ENCODE measurements at regions not wholly inside any gene's neighbourhood (a gene's known extent, or its start where the extent isn't known, plus 50 kb on each side); places are given as distances from the start of the nearest gene placed in this dataset.

GRCh38 chr20:40956542-40957264 lies 71.9 kb upstream of the TOP1 start:
- 95 to 96% methylated on average over 14 to 15 of the region's 15 CpGs for WGBS, 2 experiments (ENCODE audit: insufficient coverage in 1 of 2, insufficient read length in 1 of 2)
- Mint-ChIP-seq H3K36me3 (ENCODE audit: low read depth) (no peaks in the 10 kb centered on the region), H3K9me3 (peaks cover 9% of the 10 kb centered on the region), H3K27me3 (ENCODE audit: insufficient read depth) (peaks cover 13% of the 10 kb centered on the region), H3K4me3 (no peak overlapping the region), H3K4me1 (peaks cover 13% of the 10 kb centered on the region), H3K27ac (no peak overlapping the region)
- peaks cover 9% of the 10 kb centered on the region for H3K4me1 ChIP-seq (ENCODE audit: control insufficient read depth, insufficient read depth, low read length)
- no peaks in the 10 kb centered on the region for H3K36me3 ChIP-seq (ENCODE audit: control insufficient read depth, insufficient read depth, low read length)
- H3K27me3 ChIP-seq (ENCODE audit: control insufficient read depth, insufficient read depth, low read length, poor library complexity, severe bottlenecking) = no peaks in the 10 kb centered on the region
- no peak overlapping the region for H3K4me3 ChIP-seq (ENCODE audit: low read length)
- no peak overlapping the region for H3K9ac ChIP-seq (ENCODE audit: extremely low read depth, low read length, poor library complexity, severe bottlenecking)
- no peak for DNase-seq
- no peak overlapping the region for H3K27ac ChIP-seq (ENCODE audit: low read depth, low read length)
- H3K9me3 ChIP-seq (ENCODE audit: control insufficient read depth, low read length) = peaks cover 6% of the 10 kb centered on the region
- TF ChIP-seq CTCF (conservative IDR thresholded peaks at IDR 0.05) = no peak

GRCh38 chr20:40957265-40957760 lies 71.3 kb upstream of the TOP1 start:
- H3K4me1 ChIP-seq (ENCODE audit: control insufficient read depth, insufficient read depth, low read length) = peaks cover 7% of the 10 kb centered on the region
- no peaks in the 10 kb centered on the region for H3K27me3 ChIP-seq (ENCODE audit: control insufficient read depth, insufficient read depth, low read length, poor library complexity, severe bottlenecking)
- no peak for TF ChIP-seq CTCF (conservative IDR thresholded peaks at IDR 0.05)
- Mint-ChIP-seq H3K9me3 (peaks cover 9% of the 10 kb centered on the region), H3K36me3 (ENCODE audit: low read depth) (no peaks in the 10 kb centered on the region), H3K27me3 (ENCODE audit: insufficient read depth) (peaks cover 10% of the 10 kb centered on the region), H3K4me1 (peaks cover 13% of the 10 kb centered on the region), H3K27ac (no peak overlapping the region), H3K4me3 (no peak overlapping the region)
- no peak for DNase-seq
- no peak overlapping the region for H3K9ac ChIP-seq (ENCODE audit: extremely low read depth, low read length, poor library complexity, severe bottlenecking)
- 96 to 100% methylated on average over 5 to 6 of the region's 6 CpGs for WGBS, 2 experiments (ENCODE audit: insufficient coverage in 1 of 2, insufficient read length in 1 of 2)
- H3K4me3 ChIP-seq (ENCODE audit: low read length) = no peak overlapping the region
- peaks cover 6% of the 10 kb centered on the region for H3K9me3 ChIP-seq (ENCODE audit: control insufficient read depth, low read length)
- no peak overlapping the region for H3K27ac ChIP-seq (ENCODE audit: low read depth, low read length)
- H3K36me3 ChIP-seq (ENCODE audit: control insufficient read depth, insufficient read depth, low read length) = no peaks in the 10 kb centered on the region

- no peak overlapping the region for H3K4me3 ChIP-seq (ENCODE audit: low read length)
- H3K27me3 ChIP-seq (ENCODE audit: control insufficient read depth, insufficient read depth, low read length, poor library complexity, severe bottlenecking) = no peaks in the 10 kb centered on the region
- peaks cover 6% of the 10 kb centered on the region for H3K9me3 ChIP-seq (ENCODE audit: control insufficient read depth, low read length)
- WGBS, 2 experiments (ENCODE audit: insufficient coverage in 1 of 2, insufficient read length in 1 of 2) = 90% methylated on average over 4 of the region's 4 CpGs; no CpG with 5 or more reads in 1 of the 2 experiments
- no peak for TF ChIP-seq CTCF (conservative IDR thresholded peaks at IDR 0.05)
- peaks cover 4% of the 10 kb centered on the region for H3K27me3 Mint-ChIP-seq (ENCODE audit: insufficient read depth)
- H3K4me1 Mint-ChIP-seq = peaks cover 13% of the 10 kb centered on the region
- H3K4me3 Mint-ChIP-seq = no peak overlapping the region
- DNase-seq = no peak
- H3K4me1 ChIP-seq (ENCODE audit: control insufficient read depth, insufficient read depth, low read length) = peaks cover 12% of the 10 kb centered on the region
- no peaks in the 10 kb centered on the region for H3K36me3 Mint-ChIP-seq (ENCODE audit: low read depth)
- no peak overlapping the region for H3K9ac ChIP-seq (ENCODE audit: extremely low read depth, low read length, poor library complexity, severe bottlenecking)
- H3K9me3 Mint-ChIP-seq = peaks cover 9% of the 10 kb centered on the region
- no peaks in the 10 kb centered on the region for H3K36me3 ChIP-seq (ENCODE audit: control insufficient read depth, insufficient read depth, low read length)
- H3K27ac Mint-ChIP-seq = no peak overlapping the region
- H3K27ac ChIP-seq (ENCODE audit: low read depth, low read length) = no peak overlapping the region
These were observed 70.0 kb upstream of the TOP1 start for GRCh38 chr20:40958598-40958997.
